Chondrocyte (in vitro differentiated cells): ENCODE measurements at regions not wholly inside any gene's neighbourhood (a gene's known extent, or its start where the extent isn't known, plus 50 kb on each side); places are given as distances from the start of the nearest gene placed in this dataset.

Source experiments
- DNase-seq: peaks from one replicate; pipeline ENCODE4 v3.0.0; 2021; ENCODE audit warnings: mixed read lengths, low spot score
- H3K27ac Mint-ChIP-seq: one replicate; pipeline ENCODE4 v1.8.0; 2021; ENCODE audit warnings: mild to moderate bottlenecking, moderate library complexity, mixed read lengths; ENCODE audit not compliant: unreplicated experiment
- H3K27me3 Mint-ChIP-seq: 2 replicates; pipeline ENCODE4 v1.8.0; 2021; ENCODE audit warnings: low read depth, mixed read lengths
- H3K36me3 Mint-ChIP-seq: 2 replicates; pipeline ENCODE4 v1.8.0; 2021; ENCODE audit warnings: low read depth, mixed read lengths
- H3K4me1 Mint-ChIP-seq: 2 replicates; pipeline ENCODE4 v1.8.0; 2021; ENCODE audit warnings: low read depth, mild to moderate bottlenecking, mixed read lengths
- H3K4me3 Mint-ChIP-seq: one replicate; pipeline ENCODE4 v1.8.0; 2021; ENCODE audit warnings: mild to moderate bottlenecking, moderate library complexity, mixed read lengths; ENCODE audit not compliant: unreplicated experiment
- H3K9me3 Mint-ChIP-seq: 2 replicates; pipeline ENCODE4 v1.8.0; 2021; ENCODE audit warnings: low read depth, mixed read lengths
- CTCF ChIP-seq: fragments of 200-600 bp; sonication (generic); IDR thresholded peaks from 2 replicates; pipeline ENCODE4 v1.5.0; 2021; ENCODE audit warnings: antibody characterized with exemption, mild to moderate bottlenecking, moderate library complexity

GRCh38 chr2:776487-776886 is 99.3 kb upstream of the TMEM18 start:
- DNase-seq: no peak
- no peaks in the 10 kb centered on the region for H3K36me3 Mint-ChIP-seq
- H3K4me3 Mint-ChIP-seq: no peak overlapping the region
- H3K4me1 Mint-ChIP-seq: peaks cover 20% of the 10 kb centered on the region
- H3K27me3 Mint-ChIP-seq: peaks cover 6% of the 10 kb centered on the region
- no peak for TF ChIP-seq CTCF
- H3K27ac Mint-ChIP-seq: no peak overlapping the region
- H3K9me3 Mint-ChIP-seq: no peaks in the 10 kb centered on the region

GRCh38 chr2:776038-776437 is 98.8 kb upstream of the TMEM18 start:
- Mint-ChIP-seq H3K9me3 (no peaks in the 10 kb centered on the region), H3K4me1 (peaks cover 20% of the 10 kb centered on the region), H3K27ac (no peak overlapping the region), H3K36me3 (no peaks in the 10 kb centered on the region), H3K4me3 (no peak overlapping the region), H3K27me3 (peaks cover 6% of the 10 kb centered on the region)
- no peak for TF ChIP-seq CTCF
- no peak for DNase-seq

GRCh38 chr2:774436-774835 is 97.2 kb upstream of the TMEM18 start:
- no peaks in the 10 kb centered on the region for H3K36me3 Mint-ChIP-seq
- H3K4me1 Mint-ChIP-seq: peaks cover 29% of the 10 kb centered on the region
- no peaks in the 10 kb centered on the region for H3K9me3 Mint-ChIP-seq
- H3K4me3 Mint-ChIP-seq: no peak overlapping the region
- TF ChIP-seq CTCF: no peak
- peaks cover 6% of the 10 kb centered on the region for H3K27me3 Mint-ChIP-seq
- DNase-seq: no peak
- H3K27ac Mint-ChIP-seq: no peak overlapping the region

- no peak overlapping the region for H3K4me3 Mint-ChIP-seq
- H3K36me3 Mint-ChIP-seq: no peaks in the 10 kb centered on the region
- no peaks in the 10 kb centered on the region for H3K9me3 Mint-ChIP-seq
- H3K4me1 Mint-ChIP-seq: peaks cover 24% of the 10 kb centered on the region
- TF ChIP-seq CTCF: no peak
- H3K27ac Mint-ChIP-seq: no peak overlapping the region
- peaks cover 3% of the 10 kb centered on the region for H3K27me3 Mint-ChIP-seq
- no peak for DNase-seq
These were observed 96.3 kb upstream of the TMEM18 start for GRCh38 chr2:773256-774160.

- no peak overlapping the region for H3K4me3 Mint-ChIP-seq
- no peak overlapping the region for H3K27ac Mint-ChIP-seq
- TF ChIP-seq CTCF: no peak
- H3K9me3 Mint-ChIP-seq: no peaks in the 10 kb centered on the region
- H3K36me3 Mint-ChIP-seq: no peaks in the 10 kb centered on the region
- DNase-seq: no peak
- peaks cover 23% of the 10 kb centered on the region for H3K4me1 Mint-ChIP-seq
- no peaks in the 10 kb centered on the region for H3K27me3 Mint-ChIP-seq
These were observed 94.3 kb upstream of the TMEM18 start for GRCh38 chr2:771538-771937.
